ENCODE measurements at regions not wholly inside any gene's neighbourhood (a gene's known extent, or its start where the extent isn't known, plus 50 kb on each side); places are given as distances from the start of the nearest gene placed in this dataset.

DNA sequence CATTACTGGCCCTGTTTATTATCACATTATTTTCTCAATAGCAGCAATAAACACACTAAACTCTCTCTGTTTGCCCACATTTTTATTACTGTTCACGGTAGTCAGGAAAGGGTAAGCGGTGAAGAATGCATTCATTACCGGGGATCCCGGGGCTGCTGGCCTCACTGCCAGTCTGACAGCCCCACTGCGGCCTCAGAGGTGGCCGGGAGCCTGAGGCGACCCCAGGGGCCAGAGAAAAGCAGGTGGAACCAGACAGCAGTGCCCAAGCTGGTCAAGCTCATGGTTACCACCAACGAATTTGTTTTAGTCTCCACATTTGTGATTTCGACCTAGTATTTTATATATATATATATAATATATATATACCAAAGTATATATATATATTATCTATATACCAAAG lies 127.7 kb downstream of the LRATD1 start:
- TF ChIP-seq OSR1 (CRISPR knock-in tag; IDR thresholded peaks at IDR 0.05) (no peak), ESRRG (CRISPR knock-in tag; IDR thresholded peaks at IDR 0.05) (no peak)
